GM12878 (cell line): ENCODE measurements at regions not wholly inside any gene's neighbourhood (a gene's known extent, or its start where the extent isn't known, plus 50 kb on each side); places are given as distances from the start of the nearest gene placed in this dataset.

ENCODE experiments used
- ATAC-seq: fragments of 200-7000 bp; cut with Tn5 transposase; 3 replicates; pipeline ENCODE4 v1.9.1; 2020; ENCODE audit warnings: mild to moderate bottlenecking, moderate library complexity
- BruUV-seq: library from RNA; stranded (reverse); fragments of 400-500 nt; replicated peaks from 2 replicates; lab custom pipeline; 2021; lab: Mats Ljungman, UMichigan
- CTCF ChIA-PET: fragments of 300-600 bp; sonication (Branson Sonifier 250); formaldehyde crosslinking; extraction: SDS; loops from one replicate; lab custom pipeline; 2021; ENCODE audit warnings: inconsistent platforms; lab: Yijun Ruan, JAX
- POLR2A ChIA-PET: fragments of 350-600 bp; formaldehyde crosslinking; extraction: SDS; loops from one replicate; lab custom pipeline; 2021; ENCODE audit warnings: inconsistent platforms; lab: Charles Lee
- RAD21 ChIA-PET: fragments of 300-600 bp; sonication (Branson Sonifier 250); formaldehyde crosslinking; loops from one replicate; lab custom pipeline; 2023; ENCODE audit warnings: antibody characterized with exemption; ENCODE audit not compliant: unreplicated experiment; lab: Charles Lee
- SMC1A ChIA-PET: fragments of 300-600 bp; sonication (Branson Sonifier 250); formaldehyde crosslinking; loops from one replicate; lab custom pipeline; 2023; ENCODE audit not compliant: unreplicated experiment, uncharacterized antibody; lab: Charles Lee
- DNase-seq: peaks from one replicate; pipeline ENCODE4 v3.0.0-alpha.2; 2011; ENCODE audit warnings: low read depth, low spot score
- FAIRE-seq: peaks from 3 replicates; lab custom pipeline; 2011; peaks lifted over from hg19 to GRCh38; lab: Jason Lieb, UNC
- H2AFZ ChIP-seq: 2 replicates; pipeline ENCODE4 v1.6.0; 2011; ENCODE audit warnings: low read depth, low read length, control low read depth; ENCODE audit not compliant: control insufficient read depth
- H3K27ac ChIP-seq: 2 replicates; pipeline ENCODE4 v1.5.1; 2011; ENCODE audit warnings: control low read depth; ENCODE audit not compliant: control insufficient read depth, insufficient read depth
- H3K27me3 ChIP-seq, 2 experiments: replicated peaks in 1 of 2; 2 replicates each; pipeline versions ENCODE4 v1.6.0 to v1.6.1; 2011; ENCODE audit warnings: low read length in 1 of 2; ENCODE audit not compliant: control insufficient read depth in 2 of 2, insufficient read depth in 2 of 2
- H3K36me3 ChIP-seq, 2 experiments: 2 replicates each; pipeline ENCODE4 v1.5.1; 2011; ENCODE audit warnings: low read length in 1 of 2; ENCODE audit not compliant: control insufficient read depth in 2 of 2, insufficient read depth in 2 of 2
- H3K4me1 ChIP-seq: 2 replicates; pipeline ENCODE4 v1.6.1; 2011; ENCODE audit warnings: mild to moderate bottlenecking, low read length, moderate library complexity, mixed read lengths; ENCODE audit not compliant: control insufficient read depth, insufficient read depth
- H3K4me2 ChIP-seq: 2 replicates; pipeline ENCODE4 v1.6.0; 2011; ENCODE audit warnings: control low read depth; ENCODE audit not compliant: control insufficient read depth, insufficient read depth
- H3K4me3 ChIP-seq: fragments of 200-600 bp; sonication (generic); 2 replicates; pipeline ENCODE4 v1.5.1; 2016
- H3K79me2 ChIP-seq: 2 replicates; pipeline ENCODE4 v1.6.0; 2011; ENCODE audit warnings: low read length; ENCODE audit not compliant: control insufficient read depth, insufficient read depth
- H3K9ac ChIP-seq: 2 replicates; pipeline ENCODE4 v1.8.0; 2011; ENCODE audit warnings: low read length, control low read depth, mixed read lengths; ENCODE audit not compliant: control insufficient read depth, insufficient read depth
- H3K9me3 ChIP-seq: replicated peaks from 3 replicates; pipeline ENCODE4 v1.5.1; 2011; ENCODE audit warnings: mild to moderate bottlenecking, low read length; ENCODE audit not compliant: control insufficient read depth, insufficient read depth
- H4K20me1 ChIP-seq: 2 replicates; pipeline ENCODE4 v1.6.0; 2011; ENCODE audit not compliant: control insufficient read depth, insufficient read depth
- ATF2 ChIP-seq: IDR thresholded peaks from 2 replicates; pipeline ENCODE4 v1.6.1; 2012; ENCODE audit warnings: low read length, inconsistent platforms
- BCLAF1 ChIP-seq: fragments of 450-650 bp; IDR thresholded peaks from 2 replicates; pipeline ENCODE4 v1.6.1; 2017; ENCODE audit warnings: antibody characterized with exemption, mild to moderate bottlenecking, moderate library complexity
- HDGF ChIP-seq: fragments of 450-650 bp; IDR thresholded peaks from 2 replicates; pipeline ENCODE4 v1.6.1; 2016; ENCODE audit warnings: antibody characterized with exemption
- PKNOX1 ChIP-seq: fragments of 450-650 bp; IDR thresholded peaks from 2 replicates; pipeline ENCODE4 v1.6.1; 2016; ENCODE audit warnings: mild to moderate bottlenecking
- SMC3 ChIP-seq: IDR thresholded peaks from 2 replicates; pipeline ENCODE4 v1.6.1; 2011; ENCODE audit warnings: low read length, improper control_type of control experiment, borderline replicate concordance
- SRF ChIP-seq, 2 experiments: IDR thresholded peaks; 2 replicates each; pipeline ENCODE4 v1.6.1; 2011; ENCODE audit warnings: low read depth in 2 of 2, low read length in 2 of 2, mild to moderate bottlenecking in 1 of 2, moderate library complexity in 1 of 2
- SUPT20H ChIP-seq: IDR thresholded peaks from 2 replicates; pipeline ENCODE4 v1.6.1; 2011; ENCODE audit warnings: low read depth, mild to moderate bottlenecking, low read length, moderate library complexity, borderline replicate concordance; ENCODE audit not compliant: control insufficient read depth
- WGBS: methylation state at CpG from one replicate; pipeline ENCODE4 v1.1.6; 2016; ENCODE audit warnings: low lambda C conversion rate; ENCODE audit not compliant: insufficient replicate concordance, insufficient coverage; ENCODE audit errors: missing lambda C conversion rate; 5-methylcytosine and 5-hydroxymethylcytosine counted together
- in situ Hi-C: fragments of 300-500 bp; cut with MboI; formaldehyde crosslinking; loops from 9 replicates; pipeline ENCODE4 v1.14.3; 2018; ENCODE audit warnings: mixed read lengths
- intact Hi-C: fragments of 100-400 bp; cut with micrococcal nuclease; formaldehyde crosslinking; loops from one replicate; pipeline ENCODE4 v1.14.2; 2022; ENCODE audit not compliant: unreplicated experiment

GRCh38 chr3:194955546-194955945, 269.9 kb downstream of the FAM43A start (continued):
- TF ChIP-seq SRF (IDR thresholded peaks at IDR 0.05; ENCODE audit: low read depth in 2 of 2, low read length in 2 of 2) (no peak), BCLAF1 (no peak)

GRCh38 chr3:194955979-194956696, 270.5 kb downstream of the FAM43A start:
- CTCF ChIA-PET = no interaction called here

More at GRCh38 chr3:194955979-194956696, 270.5 kb downstream of the FAM43A start:
- in situ Hi-C loops = no loop called here
- no peak overlapping the region for H3K9ac ChIP-seq
- TF ChIP-seq ATF2 = no peak
- TF ChIP-seq SMC3 = no peak
- no peak for TF ChIP-seq PKNOX1
- TF ChIP-seq HDGF = no peak
- no peak for TF ChIP-seq SUPT20H
- H2AFZ ChIP-seq = no peak overlapping the region
- no peaks in the 10 kb centered on the region for H3K9me3 ChIP-seq
- RAD21 ChIA-PET = no interaction called here
- POLR2A ChIA-PET = no interaction called here
- H3K4me1 ChIP-seq = no peaks in the 10 kb centered on the region
- no peak overlapping the region for H3K4me2 ChIP-seq
- H3K27ac ChIP-seq = no peak overlapping the region
- no peak overlapping the region for H3K4me3 ChIP-seq
- no TSS peak for BruUV-seq
- no peaks in the 10 kb centered on the region for H4K20me1 ChIP-seq
- H3K79me2 ChIP-seq = no peaks in the 10 kb centered on the region
- DNase-seq = no peak
- SMC1A ChIA-PET = no interaction called here
- peaks cover 0 to 3% of the 10 kb centered on the region in 2 experiments; a peak in 1 of 4 replicates for H3K27me3 ChIP-seq
- FAIRE-seq = no peak
- no peaks in the 10 kb centered on the region for H3K36me3 ChIP-seq
- intact Hi-C loops = no loop called here
- 49% methylated on average over 20 of the region's 20 CpGs for WGBS
- no peak for ATAC-seq
